ENCODE measurements at regions not wholly inside any gene's neighbourhood (a gene's known extent, or its start where the extent isn't known, plus 50 kb on each side); places are given as distances from the start of the nearest gene placed in this dataset.
"Not testable (repeated sequence)": the region's sequence is repeated elsewhere in the genome, so short reads cannot be mapped to it uniquely, and the experiment has no call there.

DNA sequence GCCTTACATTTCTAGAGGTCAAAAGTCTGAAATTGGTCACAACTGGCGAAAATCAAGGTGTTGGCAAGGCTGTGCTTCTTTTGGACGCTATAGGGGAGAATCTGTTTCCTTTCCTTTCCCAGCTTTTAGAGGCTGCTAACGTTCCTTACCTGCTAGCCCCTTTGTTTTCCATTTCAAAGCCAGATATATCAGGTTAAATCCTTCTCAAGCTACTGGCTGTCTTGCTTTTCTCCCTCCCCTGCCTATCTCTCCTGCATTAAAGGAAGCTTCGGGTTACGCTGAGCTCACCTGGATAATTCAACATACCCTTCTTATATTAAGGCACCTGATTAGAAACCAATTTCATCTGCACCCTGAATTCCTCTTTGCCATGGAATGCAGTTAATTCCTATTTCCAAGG is 1569.7 kb upstream of the SLC10A2 start:
- H3K27me3 Mint-ChIP-seq = no peaks in the 10 kb centered on the region
- POLR2A ChIA-PET = no interaction called here
- DNase-seq (no peak), ATAC-seq (ENCODE audit: low read depth) (no peak)
- H3K36me3 Mint-ChIP-seq = no peaks in the 10 kb centered on the region
- no peak overlapping the region for H3K4me3 Mint-ChIP-seq
- H3K9me3 Mint-ChIP-seq = no peaks in the 10 kb centered on the region
- no peaks in the 10 kb centered on the region for H3K4me1 Mint-ChIP-seq
- no peak overlapping the region for H3K27ac Mint-ChIP-seq

DNA sequence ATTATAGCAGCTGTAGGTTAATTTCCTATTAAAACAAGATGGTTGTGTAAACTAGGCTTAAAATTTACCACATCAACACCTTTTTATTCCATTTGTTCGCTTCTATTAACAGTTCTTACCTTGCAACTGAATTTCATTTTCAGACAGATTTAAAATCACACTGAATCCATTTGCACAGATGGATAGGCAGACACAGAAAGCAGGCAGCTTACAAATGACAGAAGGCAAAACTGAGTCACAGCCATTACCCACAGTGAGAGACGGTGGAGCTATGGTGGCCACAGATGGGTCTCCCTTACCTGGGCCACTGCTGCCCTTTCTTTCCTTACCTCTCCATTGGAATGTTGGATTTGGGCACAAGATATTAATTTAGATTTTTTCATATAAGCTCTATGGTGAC is 1567.8 kb upstream of the SLC10A2 start:
- Mint-ChIP-seq H3K4me3 (no peak overlapping the region), H3K27me3 (no peaks in the 10 kb centered on the region), H3K9me3 (no peaks in the 10 kb centered on the region), H3K4me1 (no peaks in the 10 kb centered on the region), H3K27ac (no peak overlapping the region), H3K36me3 (no peaks in the 10 kb centered on the region)
- DNase-seq = no peak
- POLR2A ChIA-PET = no interaction called here
- ATAC-seq (ENCODE audit: low read depth) = no peak

DNA sequence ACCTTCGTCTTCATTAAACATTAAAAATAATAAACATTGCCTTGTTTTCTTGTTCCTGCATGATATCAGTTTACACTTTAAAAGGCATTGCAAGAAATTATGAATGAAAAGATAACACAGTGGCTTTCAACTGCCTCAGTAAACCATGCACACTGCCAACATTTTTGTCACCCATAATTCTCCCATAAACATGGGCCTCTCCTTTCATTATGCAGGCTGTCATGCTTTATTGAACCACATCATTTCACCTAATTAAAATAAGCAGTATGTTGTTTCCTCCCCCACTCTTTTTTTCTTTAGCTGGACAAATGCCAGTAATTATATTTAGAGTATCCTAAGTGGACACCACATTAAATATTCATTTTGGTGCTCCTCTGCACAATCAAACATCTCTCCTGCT is 1566.5 kb upstream of the SLC10A2 start:
- Mint-ChIP-seq H3K36me3 (no peaks in the 10 kb centered on the region), H3K27me3 (no peaks in the 10 kb centered on the region), H3K4me3 (no peak overlapping the region), H3K9me3 (no peaks in the 10 kb centered on the region), H3K27ac (no peak overlapping the region), H3K4me1 (no peaks in the 10 kb centered on the region)
- no peak for ATAC-seq (ENCODE audit: low read depth)
- DNase-seq = no peak
- POLR2A ChIA-PET = no interaction called here

DNA sequence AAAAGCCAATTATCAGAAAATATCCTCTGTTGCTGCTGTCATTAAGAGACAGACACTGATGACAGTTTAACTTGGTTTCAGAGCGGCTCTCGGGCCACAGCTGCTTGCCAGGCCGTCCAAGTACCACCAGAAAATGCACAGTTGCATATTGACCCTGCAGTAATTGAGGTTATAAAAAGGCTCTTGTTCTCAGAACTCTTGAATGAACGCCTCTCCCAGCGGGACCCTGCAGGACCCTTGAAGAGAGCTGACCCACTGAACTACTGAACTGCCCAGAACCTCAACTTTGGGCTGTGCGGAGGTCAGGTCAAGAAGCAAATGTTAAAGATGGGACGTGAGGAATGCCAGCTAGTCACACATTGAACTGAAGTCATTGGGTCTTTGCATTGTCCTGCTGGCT is 1559.0 kb upstream of the SLC10A2 start:
- no peaks in the 10 kb centered on the region for H3K4me1 Mint-ChIP-seq
- no peak overlapping the region for H3K27ac Mint-ChIP-seq
- no peak overlapping the region for H3K4me3 Mint-ChIP-seq
- H3K36me3 Mint-ChIP-seq = no peaks in the 10 kb centered on the region
- no peaks in the 10 kb centered on the region for H3K27me3 Mint-ChIP-seq
- POLR2A ChIA-PET = no interaction called here
- H3K9me3 Mint-ChIP-seq = no peaks in the 10 kb centered on the region
- DNase-seq (no peak), ATAC-seq (ENCODE audit: low read depth) (no peak)

DNA sequence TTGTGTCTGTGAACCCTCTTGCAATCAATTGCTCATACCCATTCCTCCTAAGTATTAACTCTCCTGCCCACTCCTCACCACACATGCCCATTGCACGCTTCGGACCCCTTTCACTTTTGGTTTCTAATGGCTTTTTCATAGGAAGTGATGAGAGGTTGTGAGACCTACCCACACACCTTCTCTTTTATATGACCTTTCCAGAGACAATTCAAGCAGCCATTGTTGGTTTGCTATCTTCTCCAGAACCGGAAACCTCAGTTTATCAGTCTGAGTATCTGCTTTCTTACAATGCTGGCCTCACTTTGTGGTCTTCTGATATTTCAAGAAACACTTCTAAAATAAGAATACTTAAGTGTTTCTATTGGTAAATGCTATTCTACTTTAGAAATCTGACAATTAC is 1550.8 kb upstream of the SLC10A2 start:
- H3K27me3 Mint-ChIP-seq = no peaks in the 10 kb centered on the region
- ATAC-seq (ENCODE audit: low read depth) (no peak), DNase-seq (no peak)
- H3K36me3 Mint-ChIP-seq = no peaks in the 10 kb centered on the region
- H3K9me3 Mint-ChIP-seq = no peaks in the 10 kb centered on the region
- no peak overlapping the region for H3K27ac Mint-ChIP-seq
- POLR2A ChIA-PET = no interaction called here
- H3K4me1 Mint-ChIP-seq = no peaks in the 10 kb centered on the region
- H3K4me3 Mint-ChIP-seq = no peak overlapping the region

DNA sequence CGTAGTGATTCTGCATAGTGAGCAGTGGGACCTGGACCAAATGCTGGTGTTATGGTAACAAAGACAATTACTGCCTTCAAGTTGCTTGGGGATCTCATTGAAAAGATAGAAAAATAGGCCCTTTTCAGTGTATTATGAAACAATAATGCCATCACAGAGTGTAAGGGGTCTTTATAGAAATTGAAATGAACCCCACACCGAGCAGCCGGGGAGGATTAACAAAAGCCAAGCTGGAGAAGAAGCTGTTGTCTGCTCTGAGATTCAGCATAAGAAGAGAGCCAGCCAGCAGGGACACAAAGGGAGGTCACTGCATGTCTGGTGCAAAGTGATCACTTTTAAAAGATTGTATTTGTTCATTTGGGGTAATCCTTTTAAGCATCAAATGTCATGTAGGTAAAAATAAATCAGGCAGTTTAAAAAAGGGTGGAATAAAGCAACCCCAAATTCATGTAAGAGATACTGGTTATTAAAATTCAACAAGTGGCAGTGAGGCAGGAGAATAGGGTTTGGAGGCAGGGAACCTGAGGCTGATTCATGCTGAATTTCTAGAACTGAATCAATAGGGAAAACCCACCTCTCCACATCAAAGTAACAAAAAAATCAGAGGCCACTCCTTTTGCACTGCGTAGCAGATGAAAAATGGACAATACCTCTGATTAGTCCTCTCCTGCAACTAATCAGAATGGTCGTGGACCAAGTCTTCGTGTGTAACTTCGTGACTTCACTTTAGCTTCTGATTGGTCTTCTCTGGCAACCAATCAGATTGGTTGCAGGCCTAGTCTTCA is 1548.3 kb upstream of the SLC10A2 start:
- POLR2A ChIA-PET = no interaction called here
- no peak for ATAC-seq (ENCODE audit: low read depth)
- Mint-ChIP-seq H3K4me1 (no peaks in the 10 kb centered on the region), H3K27ac (no peak overlapping the region), H3K36me3 (no peaks in the 10 kb centered on the region), H3K9me3 (no peaks in the 10 kb centered on the region), H3K27me3 (no peaks in the 10 kb centered on the region), H3K4me3 (no peak overlapping the region)
- DNase-seq = no peak

DNA sequence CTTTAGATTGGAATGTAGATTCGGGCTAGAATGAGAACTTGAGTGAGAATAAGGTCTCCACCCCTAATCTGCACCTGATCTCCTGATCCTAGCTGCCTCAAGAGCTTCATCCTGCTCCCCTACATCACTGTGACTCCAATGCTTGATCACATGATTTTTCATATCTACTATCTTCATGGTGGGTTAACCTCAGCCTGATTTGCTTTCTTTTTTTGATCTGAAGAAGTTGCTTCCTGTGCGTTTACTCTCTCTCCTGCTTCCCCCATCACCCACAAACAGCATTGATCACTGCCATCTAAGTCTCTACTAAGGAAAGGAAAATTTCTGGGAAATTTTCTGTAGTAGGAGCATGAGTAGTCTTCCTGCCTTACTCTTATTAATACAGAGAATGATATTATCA is 1542.1 kb upstream of the SLC10A2 start:
- Mint-ChIP-seq H3K27ac (no peak overlapping the region), H3K4me3 (no peak overlapping the region), H3K36me3 (no peaks in the 10 kb centered on the region), H3K27me3 (no peaks in the 10 kb centered on the region), H3K4me1 (peaks cover 5% of the 10 kb centered on the region), H3K9me3 (no peaks in the 10 kb centered on the region)
- no peak for ATAC-seq (ENCODE audit: low read depth)
- no peak for DNase-seq
- POLR2A ChIA-PET = no interaction called here

DNA sequence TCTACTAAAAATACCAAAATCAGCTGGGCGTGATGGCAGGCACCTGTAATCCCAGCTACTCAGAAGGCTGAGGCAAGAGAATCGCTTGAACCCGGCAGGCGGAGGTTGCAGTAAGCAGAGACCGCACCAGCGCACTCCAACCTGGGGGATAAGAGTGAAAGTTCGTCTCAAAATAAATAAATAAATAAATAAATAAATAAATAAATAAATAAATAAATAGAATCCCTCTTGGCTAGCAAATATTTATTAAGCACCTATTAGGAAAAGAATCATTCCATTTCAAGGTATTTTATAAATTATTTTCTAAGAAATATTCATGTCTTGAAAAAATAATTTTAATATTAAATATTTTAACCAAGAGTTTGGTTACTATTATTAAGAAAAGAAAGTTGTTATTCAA is 1539.2 kb upstream of the SLC10A2 start:
- DNase-seq; H3K27ac Mint-ChIP-seq; H3K27me3 Mint-ChIP-seq; H3K4me3 Mint-ChIP-seq; ATAC-seq (ENCODE audit: low read depth); H3K36me3 Mint-ChIP-seq; POLR2A ChIA-PET; H3K4me1 Mint-ChIP-seq; H3K9me3 Mint-ChIP-seq: not testable (repeated sequence)

DNA sequence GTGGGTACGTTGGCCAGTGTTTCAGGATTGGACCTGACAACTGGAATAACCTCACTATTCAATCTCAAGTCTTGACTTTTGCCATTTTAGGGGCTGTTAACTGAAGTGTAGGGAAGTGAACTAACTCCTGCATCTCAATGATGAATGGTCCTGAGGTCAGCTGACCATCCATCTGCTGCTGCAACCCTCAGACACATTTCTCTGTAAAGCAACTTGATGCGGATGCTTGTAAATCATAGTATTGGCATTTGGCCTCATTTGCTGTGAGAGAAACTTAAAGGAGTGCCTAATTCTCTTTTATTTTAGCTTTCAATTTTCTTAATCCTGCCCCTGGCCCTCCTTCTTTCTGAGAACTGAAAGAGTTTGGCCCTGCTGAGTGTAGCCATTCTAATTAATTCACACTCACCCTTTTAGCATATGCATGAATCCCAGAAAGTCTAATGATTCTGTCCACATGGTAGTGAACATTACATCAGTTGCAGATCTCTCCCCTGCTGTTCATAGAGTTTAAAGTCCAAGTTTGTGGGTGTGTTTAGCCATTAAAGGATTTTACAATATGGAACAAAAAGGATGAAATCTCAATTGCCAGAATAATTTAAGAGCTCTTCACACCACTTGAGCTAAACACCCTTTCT is 1531.4 kb upstream of the SLC10A2 start:
- no peaks in the 10 kb centered on the region for H3K9me3 Mint-ChIP-seq
- H3K4me3 Mint-ChIP-seq = no peak overlapping the region
- no peak overlapping the region for H3K27ac Mint-ChIP-seq
- POLR2A ChIA-PET = no interaction called here
- H3K27me3 Mint-ChIP-seq = peaks cover 2% of the 10 kb centered on the region
- no peaks in the 10 kb centered on the region for H3K4me1 Mint-ChIP-seq
- H3K36me3 Mint-ChIP-seq = no peaks in the 10 kb centered on the region
- ATAC-seq (ENCODE audit: low read depth) = no peak
- DNase-seq = no peak

DNA sequence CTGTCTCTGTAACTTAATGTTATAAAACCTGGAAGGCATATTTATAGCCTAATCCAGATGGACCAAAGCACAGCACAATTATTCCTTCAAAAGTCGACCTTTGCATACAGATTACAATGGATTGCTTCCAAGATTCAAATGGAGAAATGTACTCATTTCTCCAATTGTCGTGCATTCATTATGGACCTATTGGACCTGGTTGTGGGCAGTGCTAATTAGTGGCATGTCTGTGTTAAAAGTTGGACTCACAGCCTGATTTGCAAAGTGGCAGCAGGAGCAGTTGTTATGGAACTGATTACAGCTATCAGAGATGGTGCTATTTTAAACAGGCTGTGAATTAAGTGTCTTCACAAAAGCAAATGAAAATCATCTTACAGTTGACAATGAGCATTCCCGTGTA is 1529.3 kb upstream of the SLC10A2 start:
- H3K4me3 Mint-ChIP-seq = no peak overlapping the region
- no peak for DNase-seq
- ATAC-seq (ENCODE audit: low read depth) = no peak
- H3K27me3 Mint-ChIP-seq = peaks cover 2% of the 10 kb centered on the region
- H3K9me3 Mint-ChIP-seq = no peaks in the 10 kb centered on the region
- H3K36me3 Mint-ChIP-seq = no peaks in the 10 kb centered on the region
- no peaks in the 10 kb centered on the region for H3K4me1 Mint-ChIP-seq
- no peak overlapping the region for H3K27ac Mint-ChIP-seq
- POLR2A ChIA-PET = no interaction called here

DNA sequence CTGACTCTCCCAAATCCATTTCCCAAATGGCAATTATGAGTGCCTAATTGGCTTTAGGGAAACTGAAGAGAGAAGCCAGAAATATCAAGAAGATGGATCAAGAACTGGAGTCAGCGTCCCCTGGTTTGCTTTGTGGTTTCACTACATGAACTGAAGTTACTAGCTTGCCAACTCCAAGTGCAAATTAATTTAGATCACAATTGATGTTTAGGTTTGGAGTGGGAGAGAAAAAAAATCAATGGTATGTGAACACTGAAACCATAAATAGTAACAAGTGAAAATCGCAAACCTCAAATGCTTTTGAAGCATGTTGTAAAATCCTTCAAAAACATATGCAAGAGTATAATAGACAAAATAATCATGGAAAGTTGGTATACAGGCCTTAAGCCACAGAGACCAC is 1528.6 kb upstream of the SLC10A2 start:
- Mint-ChIP-seq H3K27ac (no peak overlapping the region), H3K4me1 (no peaks in the 10 kb centered on the region), H3K27me3 (peaks cover 2% of the 10 kb centered on the region), H3K36me3 (no peaks in the 10 kb centered on the region), H3K9me3 (no peaks in the 10 kb centered on the region), H3K4me3 (no peak overlapping the region)
- POLR2A ChIA-PET = no interaction called here
- ATAC-seq (ENCODE audit: low read depth) (no peak), DNase-seq (no peak)

DNA sequence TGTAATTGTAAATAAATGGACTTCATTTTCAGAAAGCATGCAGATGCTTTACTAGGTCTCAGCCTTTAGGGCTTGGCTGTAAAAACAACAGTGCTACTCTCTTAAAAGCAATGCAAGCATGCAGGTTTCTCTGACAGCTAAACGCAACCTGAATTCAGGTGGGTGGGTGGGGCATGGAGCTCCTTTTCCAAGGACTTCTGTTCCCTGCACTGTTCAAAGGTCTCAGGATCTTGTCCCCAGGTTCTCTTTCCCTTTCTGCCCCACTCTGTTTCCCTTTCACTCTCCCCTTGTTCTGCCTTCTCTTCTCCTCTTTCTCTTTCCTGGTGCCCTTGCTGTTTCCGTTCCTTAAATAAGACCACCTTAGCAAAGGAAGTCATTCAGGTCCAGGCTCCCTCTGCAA is 1527.5 kb upstream of the SLC10A2 start:
- Mint-ChIP-seq H3K27me3 (peaks cover 2% of the 10 kb centered on the region), H3K4me1 (no peaks in the 10 kb centered on the region), H3K9me3 (no peaks in the 10 kb centered on the region), H3K27ac (no peak overlapping the region), H3K4me3 (no peak overlapping the region), H3K36me3 (no peaks in the 10 kb centered on the region)
- DNase-seq (no peak), ATAC-seq (ENCODE audit: low read depth) (no peak)
- POLR2A ChIA-PET = no interaction called here

DNA sequence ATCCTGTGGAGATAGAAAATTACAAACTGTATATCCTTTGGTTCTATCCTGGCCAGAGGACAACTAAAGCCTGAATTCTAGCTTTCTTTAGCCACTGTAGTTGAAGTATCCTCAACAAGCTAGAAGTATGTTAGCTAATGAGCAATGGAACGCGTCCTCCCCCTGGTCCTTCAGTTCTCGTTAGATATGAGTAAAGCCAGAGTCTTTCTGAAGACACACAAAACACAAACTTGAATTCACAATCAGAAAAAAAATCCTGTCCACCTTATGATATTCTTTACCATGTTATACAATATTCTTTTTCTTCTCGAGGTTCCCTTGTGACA is 1527.0 kb upstream of the SLC10A2 start:
- peaks cover 2% of the 10 kb centered on the region for H3K27me3 Mint-ChIP-seq
- ATAC-seq (ENCODE audit: low read depth) = no peak

DNA sequence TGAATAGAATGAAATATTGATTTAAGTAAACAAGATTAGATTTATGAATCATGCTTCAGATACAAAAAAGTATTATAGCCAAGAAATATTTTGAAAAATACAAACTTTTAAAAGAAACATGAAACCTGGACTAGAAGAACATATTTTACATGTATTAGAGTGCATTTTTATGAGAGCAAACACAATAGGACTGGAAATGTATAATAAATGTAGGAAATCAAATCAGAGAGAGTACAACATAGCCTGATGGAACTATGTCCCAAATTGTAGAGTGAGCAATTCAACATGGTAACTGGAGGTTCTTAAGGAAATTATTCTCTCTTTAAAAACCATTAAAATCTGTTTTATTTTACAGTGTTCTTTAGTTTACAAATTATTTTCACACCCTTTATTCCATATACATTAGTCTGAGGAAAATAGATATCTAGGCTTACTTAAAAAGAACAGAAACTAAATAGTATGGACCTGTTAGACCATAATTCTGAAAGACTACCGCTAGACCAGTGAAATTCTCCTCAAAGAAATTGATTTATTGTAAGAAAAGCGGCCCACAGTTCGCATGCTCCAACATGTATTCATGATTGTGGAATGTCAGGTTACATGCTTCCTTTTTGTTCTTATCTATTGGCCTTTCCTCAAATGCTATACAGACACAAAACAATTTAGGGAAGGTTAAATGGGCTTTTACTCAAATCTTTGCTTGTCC is 1526.5 kb upstream of the SLC10A2 start:
- H3K4me1 Mint-ChIP-seq = no peaks in the 10 kb centered on the region
- no peak for DNase-seq
- peaks cover 2% of the 10 kb centered on the region for H3K27me3 Mint-ChIP-seq
- H3K9me3 Mint-ChIP-seq = no peaks in the 10 kb centered on the region
- H3K4me3 Mint-ChIP-seq = no peak overlapping the region
- POLR2A ChIA-PET = no interaction called here
- no peak overlapping the region for H3K27ac Mint-ChIP-seq
- ATAC-seq (ENCODE audit: low read depth) = no peak
- H3K36me3 Mint-ChIP-seq = no peaks in the 10 kb centered on the region

More for the DNA sequence above, 1527.0 kb upstream of the SLC10A2 start:
- no peaks in the 10 kb centered on the region for H3K4me1 Mint-ChIP-seq
- no peak for DNase-seq
- no peaks in the 10 kb centered on the region for H3K9me3 Mint-ChIP-seq
- POLR2A ChIA-PET = no interaction called here
- H3K27ac Mint-ChIP-seq = no peak overlapping the region
- H3K36me3 Mint-ChIP-seq = no peaks in the 10 kb centered on the region
- H3K4me3 Mint-ChIP-seq = no peak overlapping the region
